LNCaP clone FGC (cell line): ENCODE measurements at regions not wholly inside any gene's neighbourhood (a gene's known extent, or its start where the extent isn't known, plus 50 kb on each side); places are given as distances from the start of the nearest gene placed in this dataset.

Experiments used
- DNase-seq: peaks from one replicate; pipeline ENCODE4 v3.0.0-alpha.2; 2011; ENCODE audit warnings: low read depth
- H3K4me3 ChIP-seq: 2 replicates; pipeline ENCODE4 v1.5.1; 2011; ENCODE audit warnings: mild to moderate bottlenecking, low read depth, low read length, control low read depth
- TF ChIP-seq, protein P1 (sequence below): IDR thresholded peaks from 2 replicates; pipeline ENCODE4 v1.5.1; 2012; ENCODE audit warnings: mild to moderate bottlenecking; ENCODE audit not compliant: control insufficient read depth, insufficient read depth; ENCODE audit errors: extremely low read depth

GRCh38 chr5:56461584-56461983 lies 228.5 kb upstream of the ANKRD55 start:
- TF ChIP-seq, protein P1, sequence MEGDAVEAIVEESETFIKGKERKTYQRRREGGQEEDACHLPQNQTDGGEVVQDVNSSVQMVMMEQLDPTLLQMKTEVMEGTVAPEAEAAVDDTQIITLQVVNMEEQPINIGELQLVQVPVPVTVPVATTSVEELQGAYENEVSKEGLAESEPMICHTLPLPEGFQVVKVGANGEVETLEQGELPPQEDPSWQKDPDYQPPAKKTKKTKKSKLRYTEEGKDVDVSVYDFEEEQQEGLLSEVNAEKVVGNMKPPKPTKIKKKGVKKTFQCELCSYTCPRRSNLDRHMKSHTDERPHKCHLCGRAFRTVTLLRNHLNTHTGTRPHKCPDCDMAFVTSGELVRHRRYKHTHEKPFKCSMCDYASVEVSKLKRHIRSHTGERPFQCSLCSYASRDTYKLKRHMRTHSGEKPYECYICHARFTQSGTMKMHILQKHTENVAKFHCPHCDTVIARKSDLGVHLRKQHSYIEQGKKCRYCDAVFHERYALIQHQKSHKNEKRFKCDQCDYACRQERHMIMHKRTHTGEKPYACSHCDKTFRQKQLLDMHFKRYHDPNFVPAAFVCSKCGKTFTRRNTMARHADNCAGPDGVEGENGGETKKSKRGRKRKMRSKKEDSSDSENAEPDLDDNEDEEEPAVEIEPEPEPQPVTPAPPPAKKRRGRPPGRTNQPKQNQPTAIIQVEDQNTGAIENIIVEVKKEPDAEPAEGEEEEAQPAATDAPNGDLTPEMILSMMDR = no peak
- no peak for DNase-seq
- H3K4me3 ChIP-seq = no peak overlapping the region

DNA sequence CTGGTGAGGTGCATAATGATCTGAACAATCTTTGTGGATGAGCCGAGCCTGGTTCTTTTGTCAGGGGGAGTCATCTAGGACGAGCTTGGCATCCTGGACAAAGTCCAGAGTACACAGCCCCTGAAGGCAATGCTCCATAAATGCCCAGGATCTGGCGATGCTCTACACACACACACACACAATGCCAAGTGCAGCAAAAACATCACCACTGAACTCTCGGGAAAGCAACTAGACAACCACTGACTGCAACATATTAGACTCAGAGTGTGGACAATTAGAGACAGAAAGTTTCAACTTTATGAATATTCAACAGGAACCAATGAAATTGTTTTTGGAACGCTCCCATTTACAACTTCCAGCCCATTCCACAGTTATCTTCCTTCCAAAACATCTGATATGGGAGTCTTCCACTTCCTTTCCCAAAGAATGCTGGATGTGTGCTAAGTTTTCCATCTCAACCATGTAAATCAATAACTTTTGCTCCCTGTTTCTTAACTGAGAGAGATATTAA lies 227.6 kb upstream of the ANKRD55 start:
- H3K4me3 ChIP-seq = no peak overlapping the region
- no peak for DNase-seq
- TF ChIP-seq, protein P1 = no peak

- DNase-seq = no peak
- no peak overlapping the region for H3K4me3 ChIP-seq
- TF ChIP-seq, protein P1 = no peak
Observed at GRCh38 chr5:56460195-56460546, 227.0 kb upstream of the ANKRD55 start.

DNA sequence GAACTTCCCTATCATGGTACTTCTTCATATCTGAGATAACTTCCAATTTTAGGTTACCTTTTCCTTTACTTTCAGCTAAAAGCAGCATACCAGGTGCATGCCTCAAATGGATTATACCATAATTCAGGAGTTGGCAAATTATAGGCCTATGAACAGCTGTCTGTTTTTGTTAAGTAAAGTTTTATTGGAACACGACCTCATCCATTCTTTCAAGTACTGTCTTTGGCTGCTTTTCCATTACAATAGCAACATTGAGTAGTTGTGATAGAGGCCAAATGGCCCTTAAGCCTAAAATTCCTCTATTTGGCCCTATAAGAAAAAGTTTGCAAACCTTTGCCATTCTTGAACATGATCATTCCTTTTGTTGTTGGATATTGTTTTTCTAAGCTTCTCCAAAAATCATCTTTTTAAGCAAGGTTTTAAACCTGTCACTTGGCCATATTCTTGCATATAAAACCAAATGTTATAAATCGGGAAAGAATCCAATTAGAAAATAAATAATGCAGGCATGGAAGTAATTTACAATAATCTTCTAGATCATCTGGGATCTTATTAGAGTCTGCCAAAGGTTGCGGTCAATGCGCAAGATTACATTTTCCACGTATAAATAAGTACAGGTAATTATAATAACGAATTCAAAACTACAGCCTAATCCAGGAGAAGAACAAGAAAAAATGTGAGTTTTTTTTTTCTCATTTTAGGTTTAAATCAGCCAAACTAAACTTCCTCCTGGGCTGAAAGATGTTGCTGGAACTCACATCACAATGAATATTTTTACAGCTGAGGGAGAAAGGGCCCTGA lies 226.5 kb upstream of the ANKRD55 start:
- no peak for DNase-seq
- no peak overlapping the region for H3K4me3 ChIP-seq
- TF ChIP-seq, protein P1 = no peak

- TF ChIP-seq, protein P1 = no peak
Observed at GRCh38 chr5:56457887-56458812, 225.0 kb upstream of the ANKRD55 start.

DNA sequence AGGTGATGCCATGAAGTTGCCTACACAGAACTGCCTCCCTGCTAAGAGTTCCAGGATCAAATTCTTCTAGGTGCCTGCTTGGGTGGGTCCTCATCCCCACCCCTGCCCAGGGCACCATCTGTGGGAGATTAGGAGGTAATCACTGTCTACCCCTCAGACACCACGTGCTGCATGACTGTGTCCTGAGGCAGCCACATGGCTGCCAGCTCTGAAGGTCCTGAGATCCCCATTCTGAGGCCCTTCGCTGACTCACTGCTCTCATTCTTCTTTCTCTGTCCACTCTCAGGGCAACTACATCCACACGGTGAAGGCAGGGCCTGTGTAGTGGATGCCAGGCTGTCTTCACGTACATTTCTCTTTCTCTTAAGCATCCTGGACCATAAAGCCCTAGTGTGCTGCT lies 222.9 kb upstream of the ANKRD55 start:
- DNase-seq = no peak
- no peak overlapping the region for H3K4me3 ChIP-seq
- TF ChIP-seq, protein P1 = no peak

More at GRCh38 chr5:56457887-56458812, 225.0 kb upstream of the ANKRD55 start:
- DNase-seq = no peak
- no peak overlapping the region for H3K4me3 ChIP-seq
